Activated CD4-positive, alpha-beta T cell treated with anti-CD3 and anti-CD28 coated beads, Interleukin-10, Interleukin-2, amounts not matched to agents 100 ng/mL and 50 ng/mL, durations not matched to agents 16 hours and 8 hours (primary cell): ENCODE measurements at regions not wholly inside any gene's neighbourhood (a gene's known extent, or its start where the extent isn't known, plus 50 kb on each side); places are given as distances from the start of the nearest gene placed in this dataset.

Source experiments
- DNase-seq: peaks from one replicate; pipeline ENCODE4 v3.0.0-alpha.2; 2020

DNA sequence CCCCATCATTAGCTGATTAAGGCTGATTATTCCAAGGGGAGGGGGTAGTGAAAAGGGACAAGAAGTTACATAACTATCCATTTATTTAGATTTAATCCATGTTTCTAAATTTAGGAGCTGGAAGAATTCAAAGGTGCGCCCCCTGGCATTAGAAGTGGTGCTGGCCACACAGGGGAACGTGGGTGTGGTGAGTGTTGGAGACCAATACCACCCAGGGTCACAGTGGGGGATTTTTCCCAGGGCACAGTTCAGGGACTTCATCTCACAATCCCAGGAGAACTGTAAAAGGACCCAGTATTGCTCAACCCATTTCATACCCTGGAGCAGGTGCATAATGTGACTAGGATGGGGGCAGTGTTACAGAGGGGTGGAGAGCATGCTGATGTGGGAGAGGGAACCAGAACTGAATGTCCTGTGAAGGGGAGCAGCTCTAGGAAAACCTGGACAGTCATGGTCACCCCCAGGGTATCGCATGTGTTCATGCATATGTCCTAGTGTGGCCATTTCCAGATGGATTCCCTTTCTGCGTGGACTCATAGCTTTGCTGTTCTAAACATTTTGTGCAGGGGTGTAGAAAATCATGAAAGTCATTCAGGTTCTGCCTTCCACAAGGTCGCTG is 110.3 kb downstream of the LSM3 start:
- DNase-seq = no peak

DNA sequence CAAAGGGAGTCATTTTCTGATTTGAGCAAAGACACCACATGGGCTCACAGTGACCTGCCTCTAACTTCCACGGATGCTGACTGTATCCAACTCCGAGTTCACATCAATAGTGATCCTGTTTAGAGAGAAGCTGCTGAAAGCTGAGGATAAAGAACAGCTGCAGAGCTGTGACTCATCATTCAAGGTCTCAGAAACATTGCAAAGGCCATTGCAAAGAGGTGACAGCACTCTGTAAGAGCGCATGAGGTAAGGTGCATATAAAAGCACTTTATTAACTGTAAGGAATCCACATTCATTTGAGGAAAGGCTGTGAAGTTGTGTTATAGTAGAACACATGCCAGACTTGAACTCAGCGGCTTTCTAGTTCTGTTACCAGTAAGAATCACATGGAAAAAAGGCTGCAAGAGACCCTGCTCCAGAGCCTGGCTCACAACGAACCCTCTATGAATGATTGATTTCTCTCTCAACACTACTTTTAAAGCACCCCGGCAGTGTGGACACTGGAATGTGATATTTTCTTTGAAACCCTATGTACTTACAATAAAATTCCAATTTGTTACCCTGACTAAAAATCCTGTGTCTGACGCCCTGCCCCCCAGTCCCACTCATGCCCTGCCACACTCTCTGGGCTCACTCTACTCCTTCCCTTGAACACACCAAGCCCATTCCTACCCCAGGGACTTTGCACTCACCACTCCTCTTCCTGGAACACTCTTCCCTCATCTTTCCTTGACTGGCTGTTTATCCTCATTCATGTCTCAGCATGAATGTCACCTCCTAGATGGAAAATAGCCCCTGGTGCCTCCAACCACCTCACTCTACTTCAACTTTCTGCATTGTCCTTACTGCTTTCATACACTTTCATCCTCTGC is 111.2 kb downstream of the LSM3 start:
- no peak for DNase-seq

GRCh38 chr3:14290631-14291385 is 111.6 kb upstream of the SLC6A6 start:
- no peak for DNase-seq

DNA sequence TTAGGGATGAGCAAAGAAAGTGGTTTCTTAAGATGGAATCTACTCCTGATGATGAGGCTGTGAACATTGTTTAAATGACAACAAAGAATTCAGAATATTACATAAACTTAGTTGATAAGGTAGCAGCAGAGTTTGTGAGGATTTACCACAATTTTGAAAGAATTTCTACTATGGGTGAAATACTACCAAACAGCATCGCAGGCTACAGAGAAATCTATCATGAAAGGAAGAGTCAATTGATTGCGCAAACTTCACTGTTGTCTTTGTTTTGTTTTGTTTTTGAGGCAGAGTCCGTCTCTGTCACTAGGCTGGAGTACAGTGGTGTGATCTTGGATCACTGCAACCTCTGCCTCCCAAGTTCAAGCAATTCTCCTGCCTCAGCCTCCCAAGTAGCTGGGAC is 107.4 kb upstream of the SLC6A6 start:
- DNase-seq = no peak

GRCh38 chr3:14295801-14296200 is 106.6 kb upstream of the SLC6A6 start:
- no peak for DNase-seq

DNA sequence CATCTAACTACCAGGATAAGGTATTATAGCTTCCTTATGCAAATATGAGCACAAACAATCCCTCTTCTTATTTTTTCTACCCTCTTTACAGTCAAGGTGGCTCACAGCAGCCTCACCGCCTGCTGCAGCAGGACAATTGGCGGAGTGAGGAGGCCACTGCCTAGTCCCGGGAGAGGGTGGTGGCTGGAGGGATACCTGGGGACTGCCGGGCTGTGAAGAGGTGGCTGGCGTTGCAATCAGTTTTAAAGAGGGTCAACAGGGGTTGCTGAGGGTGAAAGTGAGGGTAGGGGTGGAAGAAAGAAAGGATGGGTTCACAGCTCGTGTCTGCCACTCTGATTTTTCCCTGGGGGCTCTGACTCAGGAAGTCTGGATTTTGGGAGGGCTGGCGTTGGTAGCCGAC is 105.1 kb upstream of the SLC6A6 start:
- no peak for DNase-seq

DNA sequence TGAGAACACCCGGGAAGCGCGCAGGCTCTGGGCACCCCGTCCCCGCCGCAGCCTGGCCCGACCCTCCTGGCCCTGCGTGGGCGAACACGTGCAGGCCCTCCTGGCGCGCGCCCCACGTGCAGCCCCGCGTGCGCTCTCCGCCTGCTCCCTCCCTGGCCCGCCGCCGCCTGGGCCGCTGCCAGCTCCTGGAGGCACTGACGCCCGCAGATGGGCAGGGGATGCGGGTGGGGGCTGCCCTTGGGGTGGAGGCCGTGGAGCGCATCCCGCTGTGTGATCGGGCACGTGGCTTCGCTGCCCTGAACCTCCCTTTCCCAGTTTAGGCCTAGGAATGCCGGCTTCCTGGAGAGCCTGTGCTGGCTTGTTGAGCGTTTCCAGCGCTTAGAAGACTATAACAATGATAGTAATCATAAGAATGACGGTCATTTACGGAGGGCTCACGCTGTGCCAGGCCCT is 104.6 kb upstream of the SLC6A6 start:
- DNase-seq = no peak

GRCh38 chr3:14298442-14298841 is 104.0 kb upstream of the SLC6A6 start:
- no peak for DNase-seq

DNA sequence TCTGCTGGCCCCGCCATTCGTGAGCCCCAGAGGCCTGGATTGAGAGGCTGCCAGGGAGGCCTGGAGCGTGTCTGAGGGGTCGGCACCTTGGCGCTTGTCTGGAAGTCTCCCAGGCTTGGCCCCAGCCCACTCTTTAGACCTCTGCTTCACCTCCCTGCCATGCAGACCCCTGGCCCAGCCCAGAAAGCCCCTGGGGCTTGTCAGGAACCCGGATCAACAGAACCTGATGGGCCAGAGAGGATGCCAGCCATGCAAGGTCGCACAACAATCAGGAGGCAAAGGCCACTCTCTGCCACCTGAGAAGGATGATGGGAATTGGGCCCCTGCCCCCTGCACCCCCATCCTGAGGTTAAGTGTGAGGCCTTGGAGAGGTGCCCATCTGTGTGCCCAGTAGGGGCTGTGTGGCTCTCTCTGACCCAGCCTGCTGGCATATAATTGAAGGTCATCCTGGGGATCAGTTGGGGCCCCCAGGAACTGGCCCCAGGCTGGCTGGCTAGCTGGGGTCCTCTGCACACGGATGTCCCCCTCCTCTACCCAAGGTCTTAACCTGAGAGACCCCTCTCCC is 103.3 kb upstream of the SLC6A6 start:
- no peak for DNase-seq

GRCh38 chr3:14299767-14300166 is 102.6 kb upstream of the SLC6A6 start:
- no peak for DNase-seq

- DNase-seq = no peak
Measured at GRCh38 chr3:14300721-14301399, 101.5 kb upstream of the SLC6A6 start.

DNA sequence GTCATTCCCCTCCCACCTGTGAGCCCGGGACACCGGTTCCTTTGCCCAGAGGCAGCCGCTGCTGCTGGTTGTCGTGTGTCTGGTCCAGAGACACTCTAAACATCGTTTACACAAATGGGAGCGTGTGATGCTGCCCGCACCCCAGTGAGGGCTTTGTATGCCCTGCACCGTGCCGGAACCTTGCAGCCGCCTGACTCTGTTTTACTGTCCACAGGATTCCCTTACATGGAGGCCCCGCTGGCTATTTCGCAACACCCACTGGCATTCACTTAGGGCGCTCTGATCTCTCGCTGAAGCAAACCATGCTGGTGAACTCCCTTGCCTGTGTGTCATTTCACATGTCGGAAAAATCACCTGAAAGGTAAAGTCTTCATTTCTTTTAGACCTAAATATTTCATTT is 100.8 kb upstream of the SLC6A6 start:
- no peak for DNase-seq

DNA sequence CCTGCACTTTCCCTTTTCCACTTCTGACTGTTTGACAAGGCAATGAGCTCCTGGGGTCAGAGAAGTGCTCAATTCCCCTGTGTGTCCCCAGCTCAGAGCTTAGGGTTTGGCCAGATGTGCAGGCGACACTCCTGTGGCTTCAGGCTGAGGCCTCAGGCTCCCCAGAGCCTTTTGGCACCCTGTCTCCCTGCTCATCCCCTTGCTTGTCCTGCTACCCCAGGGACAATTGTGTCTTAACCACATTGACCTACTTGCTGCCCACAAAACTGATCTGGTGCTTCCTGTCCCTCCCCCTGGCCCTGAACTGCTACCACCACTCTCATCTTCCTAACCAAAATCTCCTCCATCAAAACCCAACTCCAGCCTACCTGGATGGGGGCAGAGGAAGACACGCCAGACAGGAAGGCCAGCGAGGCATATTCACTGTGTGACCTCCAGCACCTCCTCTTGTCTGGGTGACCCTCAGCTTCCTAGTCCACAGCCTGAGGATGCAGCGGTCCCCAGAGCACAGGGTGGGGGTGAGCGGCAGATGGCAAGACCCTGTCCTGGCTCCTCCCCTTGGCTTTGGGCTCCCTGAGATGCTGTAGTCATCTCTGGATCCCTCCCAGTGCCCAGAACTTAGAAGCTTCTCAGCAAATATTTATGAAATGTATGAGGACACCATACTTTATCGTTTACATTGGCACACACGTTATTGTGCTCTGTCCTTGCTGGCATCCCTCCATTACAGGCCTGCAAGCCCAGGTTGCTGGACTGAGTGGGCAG is 98.9 kb upstream of the SLC6A6 start:
- DNase-seq = peak; percentile 32

- no peak for DNase-seq
Measured at GRCh38 chr3:14304101-14305045, 98.0 kb upstream of the SLC6A6 start.

GRCh38 chr3:14305324-14305723 is 97.1 kb upstream of the SLC6A6 start:
- DNase-seq = no peak

- DNase-seq = no peak
Measured at GRCh38 chr3:14306142-14306541, 96.3 kb upstream of the SLC6A6 start.

GRCh38 chr3:14307656-14308302 is 94.6 kb upstream of the SLC6A6 start:
- DNase-seq = no peak

DNA sequence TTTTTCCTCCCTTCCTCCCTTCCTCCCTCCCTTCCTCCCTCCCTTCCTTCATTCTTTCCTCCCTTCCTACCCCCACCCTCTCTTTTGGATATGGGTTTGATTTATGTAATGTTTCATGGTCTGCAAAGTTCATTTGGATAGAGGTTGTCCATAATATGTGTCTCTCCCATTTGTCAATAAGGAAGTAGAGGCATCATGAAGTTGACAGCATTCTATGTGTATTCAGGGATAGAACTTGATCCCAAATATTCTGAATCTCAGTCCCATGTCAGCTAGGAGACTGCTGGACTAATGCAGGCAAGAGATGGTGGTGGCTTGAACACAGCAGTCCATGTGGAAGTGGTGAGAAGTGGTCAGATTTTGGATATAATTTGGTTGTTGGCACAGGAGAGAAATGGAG is 90.7 kb upstream of the SLC6A6 start:
- no peak for DNase-seq

- DNase-seq = no peak
Measured at GRCh38 chr3:14312375-14312774, 90.0 kb upstream of the SLC6A6 start.

- DNase-seq = no peak
Measured at GRCh38 chr3:14317057-14317553, 85.3 kb upstream of the SLC6A6 start.
